IMR-90 (cell line): ENCODE measurements at regions not wholly inside any gene's neighbourhood (a gene's known extent, or its start where the extent isn't known, plus 50 kb on each side); places are given as distances from the start of the nearest gene placed in this dataset.

Experiments
- ATAC-seq: fragments of 200-7000 bp; cut with Tn5 transposase; 2 replicates; pipeline ENCODE4 v1.9.1; 2020; ENCODE audit warnings: low read depth, mild to moderate bottlenecking, moderate library complexity
- BruUV-seq: library from RNA; stranded (reverse); fragments of 400-500 nt; replicated peaks from 2 replicates; lab custom pipeline; 2021; lab: Mats Ljungman, UMichigan
- CTCF ChIA-PET: fragments of 300-600 bp; formaldehyde crosslinking; extraction: SDS; loops from one replicate; lab custom pipeline; 2021; ENCODE audit warnings: antibody characterized with exemption; lab: Yijun Ruan, JAX
- POLR2A ChIA-PET: fragments of 300-600 bp; sonication (Branson Sonifier 250); formaldehyde crosslinking; loops from one replicate; lab custom pipeline; 2022; ENCODE audit warnings: antibody characterized with exemption; ENCODE audit not compliant: unreplicated experiment; lab: Charles Lee
- DNase-seq: peaks from one replicate; pipeline ENCODE4 v3.0.0; 2013
- H2AFZ ChIP-seq: replicated peaks from 2 replicates; pipeline ENCODE3; 2013; ENCODE audit warnings: low read length, mild to moderate bottlenecking; ENCODE audit not compliant: poor library complexity
- H2AK5ac ChIP-seq: 2 replicates; pipeline ENCODE4 v1.6.1; 2013; ENCODE audit warnings: low read depth, low read length, inconsistent platforms
- H2AK9ac ChIP-seq: replicated peaks from 2 replicates; pipeline ENCODE3; 2013; ENCODE audit warnings: mild to moderate bottlenecking, low read depth, low read length, moderate library complexity; ENCODE audit not compliant: poor library complexity
- H2BK120ac ChIP-seq: 2 replicates; pipeline ENCODE4 v1.6.1; 2013; ENCODE audit warnings: low read depth, low read length, inconsistent platforms
- H2BK15ac ChIP-seq: 3 replicates; pipeline ENCODE4 v1.6.1; 2013; ENCODE audit warnings: low read depth, low read length, inconsistent platforms
- H2BK20ac ChIP-seq: 2 replicates; pipeline ENCODE4 v1.6.1; 2013; ENCODE audit warnings: low read depth, mild to moderate bottlenecking, inconsistent platforms, low read length, moderate library complexity
- H2BK5ac ChIP-seq: 2 replicates; pipeline ENCODE4 v1.6.1; 2013; ENCODE audit warnings: mild to moderate bottlenecking, low read depth, low read length, inconsistent platforms; ENCODE audit not compliant: poor library complexity, severe bottlenecking
- H3K14ac ChIP-seq: replicated peaks from 2 replicates; pipeline ENCODE4 v1.6.1; 2013; ENCODE audit warnings: low read depth, low read length, inconsistent platforms
- H3K18ac ChIP-seq: 2 replicates; pipeline ENCODE4 v1.6.1; 2013; ENCODE audit warnings: low read depth, low read length, control low read depth
- H3K23ac ChIP-seq: 2 replicates; pipeline ENCODE4 v1.6.1; 2013; ENCODE audit warnings: low read depth, low read length, inconsistent platforms
- H3K27ac ChIP-seq: 2 replicates; pipeline ENCODE4 v1.5.1; 2013; ENCODE audit warnings: mild to moderate bottlenecking, control low read depth, low read length; ENCODE audit not compliant: insufficient read depth
- H3K27me3 ChIP-seq: 2 replicates; pipeline ENCODE4 v1.6.1; 2013; ENCODE audit warnings: low read length; ENCODE audit not compliant: control insufficient read depth, insufficient read depth
- H3K36me3 ChIP-seq: 2 replicates; pipeline ENCODE4 v1.6.1; 2013; ENCODE audit warnings: low read length, mixed read lengths; ENCODE audit not compliant: control insufficient read depth, insufficient read depth
- H3K4ac ChIP-seq: 2 replicates; pipeline ENCODE4 v1.6.1; 2013; ENCODE audit warnings: low read depth, low read length, inconsistent platforms
- H3K4me1 ChIP-seq: 2 replicates; pipeline ENCODE4 v1.6.1; 2013; ENCODE audit warnings: low read length, mixed read lengths; ENCODE audit not compliant: control insufficient read depth, insufficient read depth
- H3K4me2 ChIP-seq: 2 replicates; pipeline ENCODE4 v1.6.1; 2013; ENCODE audit warnings: low read depth, mild to moderate bottlenecking, control low read depth, low read length, moderate library complexity
- H3K4me3 ChIP-seq: 2 replicates; pipeline ENCODE4 v1.5.1; 2013; ENCODE audit warnings: low read depth, mild to moderate bottlenecking, control low read depth, low read length, moderate library complexity; ENCODE audit not compliant: insufficient read depth
- H3K56ac ChIP-seq: 2 replicates; pipeline ENCODE4 v1.6.1; 2013; ENCODE audit warnings: low read length, inconsistent platforms; ENCODE audit not compliant: insufficient read depth; ENCODE audit errors: extremely low read depth
- H3K79me1 ChIP-seq, 2 experiments: 2 replicates each; pipeline ENCODE4 v1.6.1; 2013; ENCODE audit warnings: low read length in 2 of 2, inconsistent platforms in 1 of 2, low read depth in 1 of 2
- H3K9ac ChIP-seq: 2 replicates; pipeline ENCODE4 v1.6.1; 2013; ENCODE audit warnings: low read depth, low read length, control low read depth
- H3K9me1 ChIP-seq: 2 replicates; pipeline ENCODE4 v1.6.1; 2013; ENCODE audit warnings: low read length, inconsistent platforms; ENCODE audit not compliant: insufficient read depth
- H3K9me3 ChIP-seq: 2 replicates; pipeline ENCODE4 v1.6.1; 2013; ENCODE audit warnings: low read length; ENCODE audit not compliant: control insufficient read depth, insufficient read depth
- H4K20me1 ChIP-seq: 2 replicates; pipeline ENCODE4 v1.6.1; 2013; ENCODE audit warnings: low read length, inconsistent platforms; ENCODE audit not compliant: insufficient read depth
- H4K5ac ChIP-seq: 2 replicates; pipeline ENCODE4 v1.6.1; 2013; ENCODE audit warnings: mild to moderate bottlenecking, low read depth, low read length, control low read depth
- H4K8ac ChIP-seq, 2 experiments: 2 replicates each; pipeline ENCODE4 v1.6.1; 2013; ENCODE audit warnings: low read depth in 2 of 2, low read length in 2 of 2, control low read depth in 1 of 2, inconsistent platforms in 1 of 2
- H4K91ac ChIP-seq: 2 replicates; pipeline ENCODE4 v1.6.1; 2013; ENCODE audit warnings: low read depth, low read length, inconsistent platforms; ENCODE audit not compliant: insufficient read depth
- FOS ChIP-seq: fragments of 150-350 bp; IDR thresholded peaks from 2 replicates; pipeline ENCODE4 v1.6.1; 2016; ENCODE audit warnings: low read depth, low read length
- MAFK ChIP-seq: IDR thresholded peaks from 2 replicates; pipeline ENCODE4 v1.6.1; 2012; ENCODE audit warnings: low read depth, low read length, improper control_type of control experiment
- WGBS, 2 experiments: methylation state at CpG; one replicate each; pipeline versions ENCODE4 v1.1.5 to v1.1.7; 2013; ENCODE audit warnings: missing lambda C conversion rate in 2 of 2; ENCODE audit not compliant: insufficient read length in 1 of 2; ENCODE audit errors: extremely low coverage in 2 of 2; 5-methylcytosine and 5-hydroxymethylcytosine counted together
- dilution Hi-C: fragments of 300-500 bp; cut with HindIII; formaldehyde crosslinking; loops from one replicate; pipeline ENCODE4 v1.14.3; 2018; ENCODE audit warnings: low sequenced_read_pairs; ENCODE audit not compliant: unreplicated experiment
- in situ Hi-C: fragments of 300-500 bp; cut with MboI; formaldehyde crosslinking; loops from 3 replicates; pipeline ENCODE4 v1.14.3; 2019; ENCODE audit warnings: low sequenced_read_pairs, inconsistent platforms, mixed read lengths
- intact Hi-C: fragments of 100-400 bp; cut with micrococcal nuclease; formaldehyde crosslinking; loops from 2 replicates; pipeline ENCODE4 v1.10.0; 2022
- TF ChIP-seq, protein P1 (sequence below): fragments of 150-350 bp; IDR thresholded peaks from 2 replicates; pipeline ENCODE4 v1.6.1; 2017; ENCODE audit warnings: mild to moderate bottlenecking, antibody characterized with exemption, low read length, low read depth

DNA sequence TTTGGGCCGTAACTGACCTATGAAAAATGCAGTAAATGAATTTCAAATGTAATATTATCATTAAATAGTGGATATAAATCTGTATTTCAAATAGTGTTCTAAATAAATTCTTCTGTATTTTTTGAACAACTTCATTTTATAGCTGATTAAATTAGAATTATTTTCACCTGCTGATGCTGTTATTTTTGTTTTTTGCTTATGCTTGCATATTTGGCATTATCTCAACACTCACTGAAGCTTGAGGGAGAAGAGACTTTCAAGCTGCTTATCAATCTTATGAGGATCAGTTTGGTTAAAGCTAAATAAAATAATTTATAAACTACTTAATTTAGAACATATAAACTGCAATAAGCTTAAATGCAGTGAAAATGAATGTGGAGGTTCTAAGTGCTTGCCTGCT is 251.3 kb upstream of the PCDH9 start:
- no TSS peak for BruUV-seq

More for the DNA sequence above, 251.3 kb upstream of the PCDH9 start:
- ChIA-PET POLR2A (no interaction called here), CTCF (interaction anchor here (0.6 kb wide), 1 partner anchor 37 kb away, joined by 3 read pairs; no protein-coding TSS in a partner anchor)
- Histone ChIP-seq H3K79me1 (no peaks in the 10 kb centered on the region), H2AK9ac (no peak overlapping the region), H4K91ac (no peak overlapping the region), H3K36me3 (no peaks in the 10 kb centered on the region), H2BK15ac (no peak overlapping the region), H4K20me1 (no peaks in the 10 kb centered on the region), H3K27me3 (no peaks in the 10 kb centered on the region), H3K14ac (no peak overlapping the region), H2AK5ac (no peak overlapping the region), H3K9me3 (no peaks in the 10 kb centered on the region), H2BK5ac (no peak overlapping the region), H4K8ac (no peak overlapping the region), H2BK20ac (no peak overlapping the region), H3K4ac (no peak overlapping the region), H3K27ac (no peak overlapping the region), H3K4me3 (no peak overlapping the region), H3K4me2 (no peak overlapping the region), H3K9me1 (no peaks in the 10 kb centered on the region), H3K9ac (no peak overlapping the region), H3K18ac (no peak overlapping the region), H3K23ac (no peak overlapping the region), H2BK120ac (no peak overlapping the region), H3K4me1 (no peaks in the 10 kb centered on the region), H4K5ac (no peak overlapping the region), H3K56ac (no peak overlapping the region), H2AFZ (no peak overlapping the region)
- dilution Hi-C loops = no loop called here
- intact Hi-C loops = no loop called here
- TF ChIP-seq FOS (no peak), MAFK (peak; percentile 66)
- TF ChIP-seq, protein P1, sequence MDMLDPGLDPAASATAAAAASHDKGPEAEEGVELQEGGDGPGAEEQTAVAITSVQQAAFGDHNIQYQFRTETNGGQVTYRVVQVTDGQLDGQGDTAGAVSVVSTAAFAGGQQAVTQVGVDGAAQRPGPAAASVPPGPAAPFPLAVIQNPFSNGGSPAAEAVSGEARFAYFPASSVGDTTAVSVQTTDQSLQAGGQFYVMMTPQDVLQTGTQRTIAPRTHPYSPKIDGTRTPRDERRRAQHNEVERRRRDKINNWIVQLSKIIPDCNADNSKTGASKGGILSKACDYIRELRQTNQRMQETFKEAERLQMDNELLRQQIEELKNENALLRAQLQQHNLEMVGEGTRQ = no peak
- DNase-seq (no peak), ATAC-seq (no peak)
- in situ Hi-C loops = no loop called here
- WGBS, 2 experiments = no CpG with 5 or more reads among the region's 1 CpG
